ENCODE measurements at regions not wholly inside any gene's neighbourhood (a gene's known extent, or its start where the extent isn't known, plus 50 kb on each side); places are given as distances from the start of the nearest gene placed in this dataset.
A peak's percentile ranks its signal among the peaks of the same experiment; 100 is the strongest.

GRCh38 chr14:104425763-104426646, 153.6 kb upstream of the C14orf180 start:
- no peak for DNase-seq (ENCODE audit: low spot score)

GRCh38 chr14:104427131-104427851, 152.3 kb upstream of the C14orf180 start:
- DNase-seq (ENCODE audit: low spot score), result no peak

DNA sequence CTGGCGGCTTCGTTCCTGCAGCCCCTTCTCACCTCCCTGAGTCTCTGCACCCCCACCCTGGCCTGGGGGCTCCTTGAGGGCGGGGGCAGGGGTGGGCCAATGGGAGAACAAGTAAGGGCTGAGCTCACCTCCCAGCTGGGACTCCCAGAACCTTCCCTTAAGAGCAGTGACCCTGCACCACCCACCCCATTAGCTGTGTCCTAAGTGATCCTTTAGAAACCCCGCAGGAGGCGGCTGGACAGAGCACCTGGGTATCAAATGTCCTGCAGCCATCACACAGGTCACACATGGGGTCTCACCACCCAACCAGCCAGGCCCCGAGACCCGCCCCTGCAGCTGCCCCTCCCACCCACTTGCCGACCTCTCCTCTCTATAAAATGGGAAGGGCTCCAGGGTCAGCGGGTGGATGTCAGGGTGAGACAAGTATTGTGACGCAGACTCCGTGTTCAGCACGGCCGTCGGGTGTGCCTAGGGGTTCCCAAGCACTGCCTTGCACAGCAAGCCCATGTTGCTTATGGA, 151.2 kb upstream of the C14orf180 start:
- no peak for DNase-seq (ENCODE audit: low spot score)

- no peak for DNase-seq (ENCODE audit: low spot score)
Measured at GRCh38 chr14:104428860-104429259, 150.7 kb upstream of the C14orf180 start.

GRCh38 chr14:104429291-104429861, 150.2 kb upstream of the C14orf180 start:
- no peak for DNase-seq (ENCODE audit: low spot score)

DNA sequence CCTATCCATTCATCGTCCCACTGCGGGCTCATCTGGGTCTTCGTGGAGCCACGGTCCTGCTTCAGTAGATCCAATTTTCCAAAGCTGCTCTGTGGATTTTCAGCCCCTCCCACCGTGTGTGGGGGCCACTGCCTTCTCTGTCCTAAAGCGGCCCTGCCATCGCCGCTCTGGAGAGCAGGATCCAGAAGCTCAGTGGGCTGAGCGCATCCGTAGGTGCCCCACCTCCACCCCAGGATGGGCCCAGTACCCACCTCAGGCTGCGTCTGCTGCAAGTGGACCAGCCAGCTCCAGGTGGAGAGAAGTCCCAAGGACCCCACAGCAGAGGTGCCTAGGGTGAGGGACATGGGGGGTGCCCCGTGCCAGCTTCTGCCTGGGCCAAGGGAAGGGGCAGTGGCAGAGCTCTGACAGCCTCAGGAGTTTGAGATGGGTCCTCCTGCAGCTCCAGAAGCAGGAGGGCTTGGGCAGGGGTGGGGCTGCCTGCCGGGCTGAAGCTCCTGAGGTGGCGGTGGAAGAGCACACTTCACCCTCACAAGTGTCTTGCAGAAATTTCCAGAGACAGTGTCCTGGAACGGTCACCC, 148.1 kb upstream of the C14orf180 start:
- no peak for DNase-seq (ENCODE audit: low spot score)

GRCh38 chr14:104431929-104432541, 147.5 kb upstream of the C14orf180 start:
- DNase-seq (ENCODE audit: low spot score), result no peak

DNA sequence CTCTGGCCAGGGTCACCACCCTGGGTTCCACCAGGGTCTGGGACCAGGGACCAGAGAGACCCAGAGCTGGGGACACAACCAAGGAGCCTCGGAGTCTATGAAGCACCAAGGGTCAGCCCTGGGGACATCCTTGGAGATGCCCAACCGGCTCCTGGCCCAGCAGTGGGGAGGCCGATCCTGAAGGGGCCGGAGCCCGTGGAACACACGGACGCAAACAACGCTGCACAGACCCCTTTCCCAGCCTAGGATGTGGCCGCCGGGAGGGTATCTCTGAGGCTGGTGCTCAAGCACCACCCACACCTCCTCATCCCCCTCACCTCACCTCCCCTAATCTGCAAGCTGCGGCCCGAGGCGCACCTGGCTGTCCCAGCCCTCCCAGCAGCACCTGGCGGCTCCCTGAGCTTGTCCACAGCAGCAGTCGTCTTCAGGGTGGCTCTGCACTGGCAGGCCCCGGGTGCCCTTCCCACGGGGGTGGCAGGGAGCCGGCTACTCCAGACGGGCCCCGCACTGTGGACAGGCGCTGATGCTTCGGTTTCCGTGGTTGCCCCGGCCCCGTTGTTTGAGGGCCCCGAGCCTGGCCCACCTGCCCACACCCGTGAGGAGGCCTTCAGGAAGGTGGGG, 146.8 kb upstream of the C14orf180 start:
- DNase-seq (ENCODE audit: low spot score), result no peak

DNA sequence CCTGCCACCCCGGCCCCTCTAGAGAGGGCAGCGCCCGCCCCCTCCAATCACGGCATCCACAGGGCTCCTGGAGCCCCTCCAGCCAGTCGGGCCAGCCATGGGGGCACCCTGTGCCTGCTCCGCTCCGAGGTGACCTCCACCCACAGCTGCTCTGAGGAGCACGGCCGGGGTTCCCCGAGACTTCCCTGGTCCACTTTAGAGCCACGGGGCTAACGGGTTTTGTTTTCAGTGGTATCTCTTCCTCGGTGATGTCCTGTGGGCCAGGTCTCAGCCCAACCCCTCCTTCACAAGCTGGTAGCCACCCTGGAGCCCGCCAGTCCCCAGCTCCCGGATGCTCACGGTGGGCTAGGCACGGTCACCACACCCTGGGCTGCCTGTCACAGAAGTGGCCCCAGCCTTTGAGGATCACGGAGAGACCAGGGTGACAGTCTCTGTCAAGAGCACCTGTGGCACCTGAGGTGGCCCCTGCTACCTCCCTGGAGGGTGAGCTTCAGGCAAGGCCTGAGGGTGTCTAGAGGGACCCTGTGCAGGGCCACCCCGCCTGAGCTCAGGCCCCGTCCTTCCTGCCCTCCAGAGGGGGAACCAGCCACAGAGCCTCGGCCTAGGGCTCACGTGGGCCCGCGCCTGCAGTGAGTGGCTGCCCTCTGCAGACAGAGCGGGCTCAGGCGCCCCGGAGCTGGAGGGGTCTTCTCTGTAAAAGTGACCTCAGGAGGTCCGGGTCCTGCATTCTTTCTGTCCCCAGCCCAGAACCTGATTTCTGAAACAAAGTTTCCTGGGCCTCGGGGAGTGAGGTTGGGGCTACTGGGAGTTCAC, 146.0 kb upstream of the C14orf180 start:
- no peak for DNase-seq (ENCODE audit: low spot score)

DNA sequence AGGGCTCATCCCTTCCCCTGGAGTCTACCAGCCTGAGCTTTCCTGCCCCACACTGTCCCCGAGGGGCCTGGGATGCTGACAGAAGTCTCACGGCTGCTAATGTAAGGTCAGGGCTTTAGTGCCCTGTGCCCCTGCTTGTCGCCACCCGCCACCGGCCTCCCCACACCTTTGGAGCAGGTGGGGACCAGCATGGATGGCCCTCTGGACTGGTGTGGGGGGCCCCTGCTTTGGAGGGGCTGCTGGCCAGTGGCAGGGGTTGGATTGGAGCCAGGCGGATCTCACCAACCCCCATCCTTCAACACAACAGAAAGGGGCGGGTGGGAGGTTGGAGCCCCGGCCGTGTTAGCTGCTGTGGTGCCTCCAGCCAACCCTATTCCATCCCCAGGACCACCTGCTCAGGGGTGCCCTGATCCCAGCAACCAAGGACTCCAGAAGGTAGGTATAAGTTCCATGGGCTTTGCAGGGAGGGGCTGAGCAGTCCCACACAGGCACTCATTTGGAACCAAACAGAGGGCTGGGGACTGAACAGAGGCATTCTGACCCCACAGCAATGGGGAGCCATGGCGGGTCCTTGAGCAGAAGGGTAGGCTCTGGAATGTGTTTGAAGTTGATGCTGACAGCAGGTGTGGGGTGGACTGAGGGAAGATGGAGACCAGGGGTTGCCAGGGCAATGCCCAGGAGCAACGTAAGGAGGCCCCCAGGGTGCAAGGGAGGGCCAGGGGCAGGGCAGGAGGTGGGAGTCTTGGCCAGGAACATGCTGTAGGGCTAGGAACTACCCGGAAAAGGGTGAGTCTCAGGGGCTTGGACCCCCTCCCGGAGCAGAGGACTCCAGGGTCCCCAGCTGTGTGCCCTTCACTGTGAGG, 145.1 kb upstream of the C14orf180 start:
- DNase-seq (ENCODE audit: low spot score), result no peak

DNA sequence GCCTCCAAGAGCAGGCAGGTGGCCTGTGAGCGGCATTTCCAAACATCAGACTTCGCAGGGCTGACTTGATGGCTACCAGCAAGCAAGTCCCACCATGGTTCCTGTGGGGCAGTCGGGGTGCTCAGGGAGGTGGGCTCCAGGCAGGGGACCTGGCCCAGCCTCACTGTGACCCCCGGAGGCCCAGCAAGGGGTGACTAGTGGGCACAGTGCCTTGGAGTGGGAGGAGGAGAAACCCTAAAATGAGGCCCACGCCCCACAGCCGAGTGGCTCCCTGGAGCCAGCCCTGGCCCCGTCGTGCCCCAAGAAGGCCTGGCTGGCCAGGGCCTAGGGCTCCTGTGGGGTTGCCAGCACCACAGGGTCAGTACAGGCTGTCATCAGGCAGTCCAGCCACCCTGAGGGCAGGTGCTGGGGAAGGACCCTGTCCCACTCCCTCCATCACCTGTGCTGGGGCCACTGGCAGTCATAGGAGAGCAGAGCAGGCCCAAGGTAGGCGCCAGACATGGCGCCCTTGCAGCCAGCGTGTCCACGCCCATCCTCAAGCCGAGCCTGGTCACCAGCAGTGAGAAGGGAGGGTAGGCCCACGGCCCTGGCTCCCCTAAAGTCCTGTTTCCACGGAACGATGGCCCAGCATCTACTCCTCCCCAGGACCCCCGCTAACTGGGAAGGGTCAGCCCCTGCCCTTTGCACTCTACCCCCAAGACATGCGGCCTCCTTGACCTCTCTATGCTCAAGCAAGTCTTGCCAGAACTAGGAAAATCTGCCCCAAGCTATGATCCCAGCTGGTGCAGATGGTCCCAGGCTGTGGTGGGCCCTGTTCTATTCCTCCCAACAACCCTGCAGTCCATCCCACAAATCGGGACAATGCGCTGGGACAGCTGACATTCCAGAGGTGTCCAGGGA, 144.2 kb upstream of the C14orf180 start:
- DNase-seq (ENCODE audit: low spot score), result no peak

- peak; percentile 51 for DNase-seq (ENCODE audit: low spot score)
Measured at GRCh38 chr14:104436047-104436591, 143.4 kb upstream of the C14orf180 start.

DNA sequence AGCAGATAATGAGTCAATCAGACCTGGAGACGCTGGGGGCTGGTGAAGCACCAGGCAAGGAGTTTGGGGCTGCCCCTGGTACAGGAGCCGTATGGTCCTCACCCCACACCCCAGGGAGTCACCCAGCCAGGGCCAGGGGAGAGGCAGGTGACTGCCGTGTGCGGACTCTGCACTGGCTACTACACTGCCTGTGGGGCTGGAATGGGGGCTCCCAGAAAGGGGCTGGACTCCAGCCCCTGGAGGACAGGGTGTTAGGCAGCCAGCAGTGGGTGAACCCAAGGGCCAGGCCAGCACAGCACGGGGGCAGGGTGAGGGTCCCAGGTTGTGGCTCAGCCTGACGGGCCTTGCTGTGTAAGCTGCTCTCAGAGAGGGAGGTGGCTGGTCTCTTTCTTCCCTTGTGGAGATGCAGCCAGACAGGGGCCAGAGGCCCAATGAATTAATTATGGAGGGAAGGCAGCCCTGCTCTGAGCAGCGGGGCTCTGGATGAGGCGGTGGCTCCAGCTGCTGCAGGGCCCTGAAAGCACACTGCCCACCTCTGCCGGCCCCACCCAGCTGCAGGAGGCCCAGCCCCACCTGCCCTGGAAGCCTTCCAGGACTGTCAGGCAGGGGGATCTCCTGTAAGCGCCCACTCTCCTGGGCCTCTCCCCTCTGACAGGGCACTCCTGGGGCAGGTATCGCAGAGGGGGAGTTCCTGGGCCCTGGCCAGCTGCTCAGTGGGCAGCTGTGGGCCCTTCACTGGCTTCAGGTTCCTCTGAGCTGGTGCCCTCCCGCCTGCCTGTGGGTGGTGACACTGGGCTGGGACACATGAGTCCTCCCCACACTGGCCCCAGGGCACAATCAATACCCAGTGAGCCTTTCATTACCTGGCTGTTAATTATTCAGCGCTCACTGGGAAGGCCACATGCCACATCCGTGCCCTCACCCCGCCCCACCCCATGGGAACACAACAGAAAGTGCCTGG, 142.5 kb upstream of the C14orf180 start:
- peak; percentile 62 for DNase-seq (ENCODE audit: low spot score)

- DNase-seq (ENCODE audit: low spot score), result no peak
Measured at GRCh38 chr14:104437703-104438102, 141.9 kb upstream of the C14orf180 start.

DNA sequence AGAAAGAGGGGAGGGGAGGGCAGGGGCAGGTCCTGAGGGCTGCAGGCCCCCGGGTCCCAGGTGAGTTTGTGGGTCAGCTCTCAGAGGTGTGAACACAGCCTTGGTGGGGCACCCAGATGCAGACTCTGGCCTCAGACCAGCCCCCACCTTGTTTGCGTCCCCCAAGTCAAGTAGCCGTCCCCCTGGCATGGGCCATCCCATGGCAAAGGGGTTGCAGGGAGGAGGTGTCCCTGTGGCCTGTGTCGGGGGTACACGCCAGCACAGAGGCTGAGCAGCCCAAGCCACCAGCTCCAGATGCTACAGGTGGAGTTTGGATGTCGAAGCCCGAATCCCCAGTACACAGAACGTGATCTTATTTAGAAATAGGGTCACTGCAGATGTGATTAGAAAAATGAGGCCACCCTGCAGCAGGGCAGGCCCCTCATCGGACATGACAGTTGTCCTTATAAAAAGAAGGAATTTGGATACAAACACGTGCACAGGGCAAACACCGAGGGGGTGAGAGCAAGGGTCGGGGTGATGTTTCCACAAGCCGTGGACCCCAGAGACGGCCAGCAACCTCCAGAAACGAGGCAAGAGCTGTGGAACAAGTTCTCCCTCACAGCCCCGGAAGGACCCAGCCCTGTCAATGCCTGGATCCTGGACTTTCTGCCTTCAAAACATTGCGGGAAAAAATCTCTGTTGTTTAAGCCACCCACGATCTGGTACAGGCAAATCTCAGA, 141.2 kb upstream of the C14orf180 start:
- DNase-seq (ENCODE audit: low spot score), result no peak

DNA sequence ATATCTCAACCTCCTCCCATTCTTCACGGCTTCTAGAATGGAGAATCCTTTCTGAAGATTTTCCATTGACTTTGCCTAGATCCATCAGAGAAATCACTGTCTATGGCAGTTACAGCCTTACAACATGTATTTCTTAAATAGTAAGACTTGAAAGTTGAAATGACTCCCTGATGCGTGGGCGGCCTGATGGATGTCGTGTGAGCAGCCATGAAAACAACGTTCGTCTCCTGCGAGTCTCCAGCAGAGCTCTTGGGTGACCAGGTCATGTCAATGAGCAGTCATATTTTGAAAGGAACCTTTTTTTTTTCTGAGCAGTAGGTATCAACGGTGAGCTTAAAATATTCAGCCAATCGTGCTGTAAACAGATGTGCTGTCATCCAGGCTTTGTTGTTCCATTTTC, 139.9 kb upstream of the C14orf180 start:
- no peak for DNase-seq (ENCODE audit: low spot score)

Data from SW480 (cell line).